ENCODE measurements at regions not wholly inside any gene's neighbourhood (a gene's known extent, or its start where the extent isn't known, plus 50 kb on each side); places are given as distances from the start of the nearest gene placed in this dataset.

DNA sequence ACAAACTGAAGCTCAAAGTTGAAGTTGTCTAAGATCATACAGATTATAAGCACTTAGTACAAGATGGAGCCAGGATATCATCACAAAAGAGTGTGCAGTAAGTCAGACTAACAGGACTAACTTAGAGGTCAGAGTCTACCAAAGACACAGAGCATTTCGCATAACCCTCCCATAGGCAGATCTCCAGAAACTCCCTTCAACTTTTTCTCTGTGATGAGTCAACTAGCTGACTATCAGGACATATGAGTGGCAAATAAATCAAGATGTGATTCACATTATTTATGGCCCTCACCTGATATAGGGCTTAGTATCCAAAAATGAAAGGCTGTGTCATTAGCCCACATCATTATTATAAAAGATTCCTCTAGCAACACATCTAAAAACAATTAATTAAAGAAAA lies 484.6 kb downstream of the GALC start:
- no peaks in the 10 kb centered on the region for H4K20me1 ChIP-seq (replicated peaks; ENCODE audit: insufficient read depth)
- no peak overlapping the region for H2AFZ ChIP-seq
- H3K27ac ChIP-seq (ENCODE audit: low read depth), result no peak overlapping the region
- H3K4me3 Mint-ChIP-seq, result no peak overlapping the region
- no peak overlapping the region for H3K27ac Mint-ChIP-seq
- H3K27me3 Mint-ChIP-seq (ENCODE audit: insufficient read depth, low read depth, poor library complexity), result no peaks in the 10 kb centered on the region
- H3K9me2 ChIP-seq (ENCODE audit: insufficient read depth), result no peaks in the 10 kb centered on the region
- TF ChIP-seq, protein P1, sequence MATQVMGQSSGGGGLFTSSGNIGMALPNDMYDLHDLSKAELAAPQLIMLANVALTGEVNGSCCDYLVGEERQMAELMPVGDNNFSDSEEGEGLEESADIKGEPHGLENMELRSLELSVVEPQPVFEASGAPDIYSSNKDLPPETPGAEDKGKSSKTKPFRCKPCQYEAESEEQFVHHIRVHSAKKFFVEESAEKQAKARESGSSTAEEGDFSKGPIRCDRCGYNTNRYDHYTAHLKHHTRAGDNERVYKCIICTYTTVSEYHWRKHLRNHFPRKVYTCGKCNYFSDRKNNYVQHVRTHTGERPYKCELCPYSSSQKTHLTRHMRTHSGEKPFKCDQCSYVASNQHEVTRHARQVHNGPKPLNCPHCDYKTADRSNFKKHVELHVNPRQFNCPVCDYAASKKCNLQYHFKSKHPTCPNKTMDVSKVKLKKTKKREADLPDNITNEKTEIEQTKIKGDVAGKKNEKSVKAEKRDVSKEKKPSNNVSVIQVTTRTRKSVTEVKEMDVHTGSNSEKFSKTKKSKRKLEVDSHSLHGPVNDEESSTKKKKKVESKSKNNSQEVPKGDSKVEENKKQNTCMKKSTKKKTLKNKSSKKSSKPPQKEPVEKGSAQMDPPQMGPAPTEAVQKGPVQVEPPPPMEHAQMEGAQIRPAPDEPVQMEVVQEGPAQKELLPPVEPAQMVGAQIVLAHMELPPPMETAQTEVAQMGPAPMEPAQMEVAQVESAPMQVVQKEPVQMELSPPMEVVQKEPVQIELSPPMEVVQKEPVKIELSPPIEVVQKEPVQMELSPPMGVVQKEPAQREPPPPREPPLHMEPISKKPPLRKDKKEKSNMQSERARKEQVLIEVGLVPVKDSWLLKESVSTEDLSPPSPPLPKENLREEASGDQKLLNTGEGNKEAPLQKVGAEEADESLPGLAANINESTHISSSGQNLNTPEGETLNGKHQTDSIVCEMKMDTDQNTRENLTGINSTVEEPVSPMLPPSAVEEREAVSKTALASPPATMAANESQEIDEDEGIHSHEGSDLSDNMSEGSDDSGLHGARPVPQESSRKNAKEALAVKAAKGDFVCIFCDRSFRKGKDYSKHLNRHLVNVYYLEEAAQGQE (IDR thresholded peaks at IDR 0.05; ENCODE audit: unreplicated experiment), result no peak
- TF ChIP-seq, protein P2, sequence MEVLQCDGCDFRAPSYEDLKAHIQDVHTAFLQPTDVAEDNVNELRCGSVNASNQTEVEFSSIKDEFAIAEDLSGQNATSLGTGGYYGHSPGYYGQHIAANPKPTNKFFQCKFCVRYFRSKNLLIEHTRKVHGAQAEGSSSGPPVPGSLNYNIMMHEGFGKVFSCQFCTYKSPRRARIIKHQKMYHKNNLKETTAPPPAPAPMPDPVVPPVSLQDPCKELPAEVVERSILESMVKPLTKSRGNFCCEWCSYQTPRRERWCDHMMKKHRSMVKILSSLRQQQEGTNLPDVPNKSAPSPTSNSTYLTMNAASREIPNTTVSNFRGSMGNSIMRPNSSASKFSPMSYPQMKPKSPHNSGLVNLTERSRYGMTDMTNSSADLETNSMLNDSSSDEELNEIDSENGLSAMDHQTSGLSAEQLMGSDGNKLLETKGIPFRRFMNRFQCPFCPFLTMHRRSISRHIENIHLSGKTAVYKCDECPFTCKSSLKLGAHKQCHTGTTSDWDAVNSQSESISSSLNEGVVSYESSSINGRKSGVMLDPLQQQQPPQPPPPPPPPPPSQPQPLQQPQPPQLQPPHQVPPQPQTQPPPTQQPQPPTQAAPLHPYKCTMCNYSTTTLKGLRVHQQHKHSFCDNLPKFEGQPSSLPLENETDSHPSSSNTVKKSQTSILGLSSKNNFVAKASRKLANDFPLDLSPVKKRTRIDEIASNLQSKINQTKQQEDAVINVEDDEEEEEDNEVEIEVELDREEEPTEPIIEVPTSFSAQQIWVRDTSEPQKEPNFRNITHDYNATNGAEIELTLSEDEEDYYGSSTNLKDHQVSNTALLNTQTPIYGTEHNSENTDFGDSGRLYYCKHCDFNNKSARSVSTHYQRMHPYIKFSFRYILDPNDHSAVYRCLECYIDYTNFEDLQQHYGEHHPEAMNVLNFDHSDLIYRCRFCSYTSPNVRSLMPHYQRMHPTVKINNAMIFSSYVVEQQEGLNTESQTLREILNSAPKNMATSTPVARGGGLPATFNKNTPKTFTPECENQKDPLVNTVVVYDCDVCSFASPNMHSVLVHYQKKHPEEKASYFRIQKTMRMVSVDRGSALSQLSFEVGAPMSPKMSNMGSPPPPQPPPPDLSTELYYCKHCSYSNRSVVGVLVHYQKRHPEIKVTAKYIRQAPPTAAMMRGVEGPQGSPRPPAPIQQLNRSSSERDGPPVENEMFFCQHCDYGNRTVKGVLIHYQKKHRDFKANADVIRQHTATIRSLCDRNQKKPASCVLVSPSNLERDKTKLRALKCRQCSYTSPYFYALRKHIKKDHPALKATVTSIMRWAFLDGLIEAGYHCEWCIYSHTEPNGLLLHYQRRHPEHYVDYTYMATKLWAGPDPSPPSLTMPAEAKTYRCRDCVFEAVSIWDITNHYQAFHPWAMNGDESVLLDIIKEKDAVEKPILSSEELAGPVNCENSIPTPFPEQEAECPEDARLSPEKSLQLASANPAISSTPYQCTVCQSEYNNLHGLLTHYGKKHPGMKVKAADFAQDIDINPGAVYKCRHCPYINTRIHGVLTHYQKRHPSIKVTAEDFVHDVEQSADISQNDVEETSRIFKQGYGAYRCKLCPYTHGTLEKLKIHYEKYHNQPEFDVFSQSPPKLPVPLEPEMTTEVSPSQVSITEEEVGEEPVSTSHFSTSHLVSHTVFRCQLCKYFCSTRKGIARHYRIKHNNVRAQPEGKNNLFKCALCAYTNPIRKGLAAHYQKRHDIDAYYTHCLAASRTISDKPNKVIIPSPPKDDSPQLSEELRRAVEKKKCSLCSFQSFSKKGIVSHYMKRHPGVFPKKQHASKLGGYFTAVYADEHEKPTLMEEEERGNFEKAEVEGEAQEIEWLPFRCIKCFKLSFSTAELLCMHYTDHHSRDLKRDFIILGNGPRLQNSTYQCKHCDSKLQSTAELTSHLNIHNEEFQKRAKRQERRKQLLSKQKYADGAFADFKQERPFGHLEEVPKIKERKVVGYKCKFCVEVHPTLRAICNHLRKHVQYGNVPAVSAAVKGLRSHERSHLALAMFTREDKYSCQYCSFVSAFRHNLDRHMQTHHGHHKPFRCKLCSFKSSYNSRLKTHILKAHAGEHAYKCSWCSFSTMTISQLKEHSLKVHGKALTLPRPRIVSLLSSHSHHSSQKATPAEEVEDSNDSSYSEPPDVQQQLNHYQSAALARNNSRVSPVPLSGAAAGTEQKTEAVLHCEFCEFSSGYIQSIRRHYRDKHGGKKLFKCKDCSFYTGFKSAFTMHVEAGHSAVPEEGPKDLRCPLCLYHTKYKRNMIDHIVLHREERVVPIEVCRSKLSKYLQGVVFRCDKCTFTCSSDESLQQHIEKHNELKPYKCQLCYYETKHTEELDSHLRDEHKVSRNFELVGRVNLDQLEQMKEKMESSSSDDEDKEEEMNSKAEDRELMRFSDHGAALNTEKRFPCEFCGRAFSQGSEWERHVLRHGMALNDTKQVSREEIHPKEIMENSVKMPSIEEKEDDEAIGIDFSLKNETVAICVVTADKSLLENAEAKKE (CRISPR knock-in tag; IDR thresholded peaks at IDR 0.05), result no peak
- peaks cover 6% of the 10 kb centered on the region for H3K4me1 Mint-ChIP-seq
- no peaks in the 10 kb centered on the region for H3K4me1 ChIP-seq (ENCODE audit: insufficient read depth)
- no peaks in the 10 kb centered on the region for H3K27me3 ChIP-seq (ENCODE audit: insufficient read depth)
- H3K4me2 ChIP-seq, result no peak overlapping the region
- no peak for DNase-seq (ENCODE audit: low spot score)
- no peaks in the 10 kb centered on the region for H3K9me3 Mint-ChIP-seq
- no peaks in the 10 kb centered on the region for H3K79me2 ChIP-seq (replicated peaks; ENCODE audit: insufficient read depth)
- no peaks in the 10 kb centered on the region for H3K36me3 Mint-ChIP-seq (ENCODE audit: low read depth)
- no peak overlapping the region for H3K4me3 ChIP-seq
- H3F3A ChIP-seq (replicated peaks; ENCODE audit: low read depth), result no peaks in the 10 kb centered on the region
- ATAC-seq, result no peak
- H3K36me3 ChIP-seq (ENCODE audit: insufficient read depth), result no peaks in the 10 kb centered on the region

Data from GM23338 (cell line).